ENCODE measurements at regions not wholly inside any gene's neighbourhood (a gene's known extent, or its start where the extent isn't known, plus 50 kb on each side); places are given as distances from the start of the nearest gene placed in this dataset.

GRCh38 chr11:134916421-134917213 is 504.6 kb upstream of the B3GAT1 start:
- H3K79me1 ChIP-seq (ENCODE audit: insufficient read depth, low read depth, low read length, poor library complexity, severe bottlenecking): no peaks in the 10 kb centered on the region
- H4K8ac ChIP-seq (replicated peaks; ENCODE audit: insufficient read length, low read depth, low read length): no peak overlapping the region
- no peaks in the 10 kb centered on the region for H3K9me3 ChIP-seq (ENCODE audit: control insufficient read depth, low read depth, low read length)
- no peak overlapping the region for H3T11ph ChIP-seq (ENCODE audit: low read length)
- H3K4ac ChIP-seq (ENCODE audit: low read depth, low read length): no peak overlapping the region
- no peak overlapping the region for H3K18ac ChIP-seq (ENCODE audit: insufficient read length, low read depth, low read length)
- Mint-ChIP-seq H3K27me3 (ENCODE audit: low read depth) (peaks cover 11% of the 10 kb centered on the region), H3K4me1 (no peaks in the 10 kb centered on the region), H3K4me3 (no peak overlapping the region), H3K36me3 (ENCODE audit: insufficient read depth in 1 of 3, low read depth in 3 of 3) (no peaks in the 10 kb centered on the region), H3K9me3 (no peaks in the 10 kb centered on the region), H3K27ac (no peak overlapping the region)
- H2BK12ac ChIP-seq (ENCODE audit: insufficient read length, low read depth, low read length): no peak overlapping the region
- no CpG with 5 or more reads among the region's 9 CpGs for WGBS (ENCODE audit: extremely low coverage, insufficient read length, low lambda C conversion rate)
- H3K23ac ChIP-seq (ENCODE audit: insufficient read length, low read depth, low read length): no peak overlapping the region
- H4K20me1 ChIP-seq (ENCODE audit: control insufficient read depth, insufficient read depth, insufficient read length): no peaks in the 10 kb centered on the region
- no peak for DNase-seq
- H3K79me2 ChIP-seq (ENCODE audit: insufficient read depth, low read length): no peaks in the 10 kb centered on the region
- no peak overlapping the region for H4K5ac ChIP-seq (ENCODE audit: insufficient read length, low read depth, low read length)
- TF ChIP-seq CTCF (conservative IDR thresholded peaks at IDR 0.05): no peak
- H2BK120ac ChIP-seq (ENCODE audit: low read depth, low read length, poor library complexity, severe bottlenecking): no peak overlapping the region
- no peak overlapping the region for H3K4me2 ChIP-seq (ENCODE audit: insufficient read depth, insufficient read length, low read length)
- H2BK20ac ChIP-seq (ENCODE audit: low read depth, low read length, poor library complexity, severe bottlenecking): no peak overlapping the region
- H3K27ac ChIP-seq (ENCODE audit: insufficient read length, low read depth, low read length): no peak overlapping the region
- no peak overlapping the region for H2AFZ ChIP-seq (ENCODE audit: low read length)
- no peak overlapping the region for H4K91ac ChIP-seq (ENCODE audit: insufficient read length, low read depth, low read length)
- H3K56ac ChIP-seq (ENCODE audit: insufficient read length, low read depth, low read length): no peak overlapping the region
- no peak overlapping the region for H2AK5ac ChIP-seq (ENCODE audit: insufficient read length, low read length)
- no peak overlapping the region for H3K14ac ChIP-seq (ENCODE audit: insufficient read depth, low read length)
- H2BK5ac ChIP-seq (ENCODE audit: insufficient read length, low read length): no peak overlapping the region
- H3K9ac ChIP-seq (ENCODE audit: extremely low read depth, insufficient read length, low read length): no peak overlapping the region
- no peaks in the 10 kb centered on the region for H3K27me3 ChIP-seq (ENCODE audit: insufficient read depth, low read length)
- no peaks in the 10 kb centered on the region for H3K4me1 ChIP-seq (ENCODE audit: insufficient read depth, low read length)
- no peaks in the 10 kb centered on the region for H3K23me2 ChIP-seq (ENCODE audit: insufficient read length, low read depth, low read length, poor library complexity, severe bottlenecking)
- no peak overlapping the region for H2BK15ac ChIP-seq (ENCODE audit: low read depth, low read length)
